BLaER1 treated with 17β-estradiol and CSF1 and Interleukin-3, amounts not matched to agents 10 nM and 100 nM (cell line): ENCODE measurements at regions not wholly inside any gene's neighbourhood (a gene's known extent, or its start where the extent isn't known, plus 50 kb on each side); places are given as distances from the start of the nearest gene placed in this dataset.
"Not testable (repeated sequence)": the region's sequence is repeated elsewhere in the genome, so short reads cannot be mapped to it uniquely, and the experiment has no call there.

ENCODE experiments used
- H3K27ac ChIP-seq, 11 experiments: shearing (Covaris generic); formaldehyde crosslinking; 2 replicates each; pipeline ENCODE4 v1.8.1; 2022
- H3K27me3 ChIP-seq, 11 experiments: shearing (Covaris generic); formaldehyde crosslinking; 2 replicates each; pipeline ENCODE4 v1.8.1; 2022
- H3K36me3 ChIP-seq, 11 experiments: shearing (Covaris generic); formaldehyde crosslinking; 2 replicates each; pipeline ENCODE4 v1.8.1; 2022
- H3K4me1 ChIP-seq, 10 experiments: shearing (Covaris generic); formaldehyde crosslinking; 2 replicates each; pipeline ENCODE4 v1.8.1; 2022
- H3K4me2 ChIP-seq, 11 experiments: shearing (Covaris generic); formaldehyde crosslinking; 2 replicates each; pipeline ENCODE4 v1.8.1; 2022
- H3K4me3 ChIP-seq, 10 experiments: shearing (Covaris generic); formaldehyde crosslinking; 2 replicates each; pipeline ENCODE4 v1.8.1; 2022
- H3K9ac ChIP-seq, 11 experiments: shearing (Covaris generic); formaldehyde crosslinking; 2 replicates each; pipeline ENCODE4 v1.8.1; 2022
- H3K9me3 ChIP-seq, 11 experiments: shearing (Covaris generic); formaldehyde crosslinking; replicated peaks in 1 of 11; 2 replicates each; pipeline ENCODE4 v1.8.1; 2022
- H4K20me1 ChIP-seq, 11 experiments: shearing (Covaris generic); formaldehyde crosslinking; 2 replicates each; pipeline ENCODE4 v1.8.1; 2022
- Cebpa-rat ChIP-seq, 11 experiments: shearing (Covaris generic); IDR thresholded peaks; 2 replicates each; pipeline ENCODE4 v1.8.1; 2022

DNA sequence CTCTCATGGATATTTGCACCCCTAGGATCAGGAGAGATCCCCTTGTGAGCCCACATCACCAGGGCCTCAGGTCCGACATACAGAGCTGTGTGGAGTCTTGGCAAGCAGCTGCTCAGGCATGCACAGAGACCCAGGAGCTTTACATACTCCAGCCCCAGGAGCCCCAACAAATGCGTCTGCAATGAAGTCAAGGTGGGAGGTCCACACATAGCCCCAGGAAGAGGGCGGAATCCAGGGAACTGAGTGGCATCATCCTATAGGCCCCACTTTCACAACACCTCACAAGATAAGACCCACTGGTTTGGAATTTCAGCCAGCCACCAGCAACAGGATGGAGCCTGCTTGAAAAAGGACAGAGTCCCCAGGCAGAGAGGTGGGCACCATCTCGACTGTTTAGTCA is 106.7 kb downstream of the LSMEM1 start:
- peaks cover 0 to 16% (median 7%) of the 10 kb centered on the region in 11 experiments; a peak in 9 of 22 replicates for H3K9me3 ChIP-seq
- H4K20me1 ChIP-seq, result no peaks in the 10 kb centered on the region
- H3K27ac ChIP-seq, result no peak overlapping the region
- H3K4me2 ChIP-seq, result no peak overlapping the region
- TF ChIP-seq Cebpa-rat (IDR thresholded peaks at IDR 0.05), result no peak
- no peak overlapping the region for H3K4me3 ChIP-seq
- H3K36me3 ChIP-seq, result no peaks in the 10 kb centered on the region
- H3K4me1 ChIP-seq, result no peaks in the 10 kb centered on the region
- no peaks in the 10 kb centered on the region for H3K27me3 ChIP-seq
- no peak overlapping the region for H3K9ac ChIP-seq

DNA sequence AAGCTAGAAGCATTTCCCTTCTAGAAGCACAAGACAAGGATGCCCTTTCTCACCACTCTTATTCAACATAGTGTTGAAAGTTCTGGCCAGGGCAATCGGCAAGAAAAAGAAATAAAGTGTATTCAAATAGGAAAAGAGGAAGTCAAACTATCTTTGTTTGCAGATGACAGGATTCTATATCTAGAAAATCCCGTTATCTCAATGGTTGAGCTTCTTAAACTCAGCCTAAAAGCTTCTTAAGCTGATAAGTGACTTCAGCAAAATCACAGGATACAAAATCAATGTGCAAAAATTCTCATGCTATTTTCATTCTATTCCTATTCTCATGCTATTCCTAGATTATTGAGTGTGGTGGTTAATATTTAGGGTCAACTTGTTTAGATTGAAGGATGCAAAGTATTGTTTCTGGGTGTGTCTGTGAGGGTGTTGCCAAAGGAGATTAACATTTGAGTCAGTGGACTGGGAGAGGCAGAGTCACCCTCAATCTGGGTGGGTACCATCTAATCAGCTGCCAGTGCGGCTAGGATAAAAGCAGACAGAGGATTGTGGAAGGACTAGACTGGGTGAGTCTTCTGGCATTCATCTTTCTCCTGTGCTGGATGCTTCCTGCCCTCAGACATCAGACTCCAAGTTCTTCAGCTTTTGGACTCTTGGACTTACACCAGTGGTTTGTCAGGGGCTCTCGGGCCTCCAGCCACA is 111.9 kb downstream of the LSMEM1 start:
- not testable (repeated sequence) for H3K9ac ChIP-seq, H3K27me3 ChIP-seq, H3K4me2 ChIP-seq

DNA sequence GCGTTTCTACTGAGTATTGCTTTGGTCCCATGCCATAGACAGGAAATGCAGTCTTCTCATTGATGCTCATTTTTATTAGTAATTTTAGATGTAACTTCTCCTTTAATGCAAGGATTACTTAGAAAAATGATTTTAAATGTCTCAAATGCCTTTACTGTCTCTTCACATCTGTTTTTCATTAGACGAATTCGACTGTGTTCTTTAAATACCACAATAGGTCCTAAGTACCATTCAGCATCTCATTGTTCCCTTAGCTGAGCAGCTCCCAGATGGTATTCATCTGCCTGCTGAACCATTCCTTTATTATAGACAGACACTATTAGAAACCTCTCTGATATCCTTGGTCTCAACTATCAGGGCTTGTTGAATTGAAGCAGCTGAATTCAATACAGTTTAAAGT is 113.6 kb downstream of the LSMEM1 start:
- H3K27ac ChIP-seq, result no peak overlapping the region
- H3K4me2 ChIP-seq, result no peak overlapping the region
- no peaks in the 10 kb centered on the region for H3K4me1 ChIP-seq
- 0 out of 22 replicates have a peak, but pooled peaks cover 0 to 3% (median 0%) of the 10 kb centered on the region in 11 experiments for H3K9me3 ChIP-seq
- no peak for TF ChIP-seq Cebpa-rat (IDR thresholded peaks at IDR 0.05)
- no peaks in the 10 kb centered on the region for H4K20me1 ChIP-seq
- H3K9ac ChIP-seq, result no peak overlapping the region
- no peaks in the 10 kb centered on the region for H3K27me3 ChIP-seq
- H3K36me3 ChIP-seq, result no peaks in the 10 kb centered on the region
- H3K4me3 ChIP-seq, result no peak overlapping the region

More for the DNA sequence above, 111.9 kb downstream of the LSMEM1 start:
- H3K4me1 ChIP-seq, H4K20me1 ChIP-seq, H3K27ac ChIP-seq, H3K36me3 ChIP-seq, H3K4me3 ChIP-seq: not testable (repeated sequence)
- peaks cover 0 to 15% (median 7%) of the 10 kb centered on the region in 11 experiments; a peak in 9 of 22 replicates for H3K9me3 ChIP-seq

DNA sequence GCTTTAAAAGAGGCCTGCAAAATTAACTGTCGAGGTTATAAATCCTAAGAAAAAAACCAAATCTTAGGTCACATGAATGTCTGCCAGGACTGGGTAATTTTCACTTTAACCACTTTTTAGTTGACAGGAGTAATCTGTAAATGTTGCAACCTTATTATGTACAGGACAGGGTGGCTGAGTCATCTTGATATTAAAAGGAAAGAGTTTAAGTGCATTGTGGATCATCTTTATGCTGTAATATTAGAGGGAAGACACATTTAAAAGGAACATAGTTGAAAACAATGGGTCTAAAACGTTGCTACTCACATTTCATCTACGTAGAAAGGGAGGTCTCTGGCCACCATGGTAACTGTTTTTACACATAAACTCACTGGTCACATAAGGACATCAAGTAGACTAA is 115.5 kb downstream of the LSMEM1 start:
- H3K9me3 ChIP-seq, result no peaks in the 10 kb centered on the region
- TF ChIP-seq Cebpa-rat (IDR thresholded peaks at IDR 0.05), result no peak

DNA sequence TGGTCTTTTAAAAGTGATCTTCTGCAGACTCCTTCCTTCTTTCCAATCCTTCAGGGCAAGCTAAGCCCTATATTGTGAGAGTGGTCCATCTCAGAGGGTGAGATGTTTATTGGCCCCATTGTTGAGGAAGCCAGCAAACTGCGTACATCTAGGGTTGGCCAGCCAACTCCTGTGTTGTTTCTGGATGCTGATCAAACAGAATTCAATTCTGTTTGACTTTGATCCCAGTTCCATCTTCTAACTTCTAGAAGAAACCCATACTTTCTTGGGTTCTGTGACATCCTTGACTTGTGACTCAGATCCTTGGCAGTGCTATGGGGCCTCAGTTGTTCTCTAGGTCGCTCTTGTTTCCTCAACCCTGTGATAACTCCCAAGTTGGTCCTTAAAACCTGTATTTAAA is 116.2 kb downstream of the LSMEM1 start:
- H3K27ac ChIP-seq, result no peak overlapping the region

More for the DNA sequence above, 115.5 kb downstream of the LSMEM1 start:
- Histone ChIP-seq H3K4me3 (no peak overlapping the region), H3K27me3 (no peaks in the 10 kb centered on the region), H4K20me1 (no peaks in the 10 kb centered on the region), H3K36me3 (no peaks in the 10 kb centered on the region), H3K4me2 (no peak overlapping the region), H3K4me1 (no peaks in the 10 kb centered on the region), H3K27ac (no peak overlapping the region), H3K9ac (no peak overlapping the region)

DNA sequence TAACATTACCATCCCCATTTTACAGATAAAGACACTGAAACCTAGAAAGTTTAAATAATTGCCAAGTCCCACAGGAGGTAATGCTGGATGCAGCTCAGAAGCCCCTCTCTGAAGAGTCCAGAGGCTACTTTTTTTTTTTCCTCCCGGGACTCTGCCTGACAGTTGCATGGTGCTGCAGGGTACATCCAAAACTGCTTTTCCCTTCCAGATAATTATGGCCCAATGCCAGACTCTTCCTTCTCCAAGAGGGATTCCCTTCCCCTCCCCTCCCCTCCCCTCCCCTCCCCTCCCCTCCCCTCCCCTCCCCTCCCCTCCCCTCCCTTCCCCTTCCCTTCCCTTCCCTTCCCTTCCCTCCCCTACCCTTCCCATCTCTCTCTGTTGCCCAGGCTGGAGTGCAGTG is 122.9 kb downstream of the LSMEM1 start:
- Histone ChIP-seq H3K36me3 (no peaks in the 10 kb centered on the region), H3K4me2 (no peak overlapping the region), H3K9me3 (no peaks in the 10 kb centered on the region), H3K9ac (no peak overlapping the region), H3K4me1 (no peaks in the 10 kb centered on the region), H3K27me3 (no peaks in the 10 kb centered on the region), H3K4me3 (no peak overlapping the region), H3K27ac (no peak overlapping the region), H4K20me1 (no peaks in the 10 kb centered on the region)
- no peak for TF ChIP-seq Cebpa-rat (IDR thresholded peaks at IDR 0.05)

More for the DNA sequence above, 116.2 kb downstream of the LSMEM1 start:
- Histone ChIP-seq H3K9me3 (no peaks in the 10 kb centered on the region), H3K27me3 (no peaks in the 10 kb centered on the region), H3K4me1 (no peaks in the 10 kb centered on the region), H3K4me3 (no peak overlapping the region), H4K20me1 (no peaks in the 10 kb centered on the region), H3K9ac (no peak overlapping the region), H3K36me3 (no peaks in the 10 kb centered on the region), H3K4me2 (no peak overlapping the region)
- no peak for TF ChIP-seq Cebpa-rat (IDR thresholded peaks at IDR 0.05)

DNA sequence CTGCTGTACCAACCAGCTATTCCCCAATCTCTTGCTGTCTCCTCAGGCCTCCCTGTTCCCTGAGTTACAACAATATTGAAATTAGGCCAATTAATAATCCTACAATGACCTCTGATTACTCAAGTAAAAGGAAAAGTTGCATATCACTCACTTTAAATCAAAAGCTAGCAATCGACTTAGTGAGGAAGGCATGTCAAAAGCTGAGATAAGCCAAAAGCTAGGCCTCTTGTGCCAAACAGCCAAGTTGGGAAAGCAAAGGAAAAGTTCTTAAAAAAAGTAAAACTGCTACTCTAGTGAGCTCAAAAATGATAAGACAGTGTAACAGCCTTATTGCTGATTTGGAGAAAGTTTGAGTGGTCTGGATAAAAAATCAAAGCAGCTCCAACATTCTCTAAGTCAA is 129.8 kb downstream of the LSMEM1 start:
- Histone ChIP-seq H3K4me1 (no peaks in the 10 kb centered on the region), H4K20me1 (no peaks in the 10 kb centered on the region), H3K36me3 (no peaks in the 10 kb centered on the region), H3K9me3 (no peaks in the 10 kb centered on the region), H3K27ac (no peak overlapping the region), H3K4me3 (no peak overlapping the region), H3K27me3 (no peaks in the 10 kb centered on the region), H3K9ac (no peak overlapping the region), H3K4me2 (no peak overlapping the region)
- no peak for TF ChIP-seq Cebpa-rat (IDR thresholded peaks at IDR 0.05)

DNA sequence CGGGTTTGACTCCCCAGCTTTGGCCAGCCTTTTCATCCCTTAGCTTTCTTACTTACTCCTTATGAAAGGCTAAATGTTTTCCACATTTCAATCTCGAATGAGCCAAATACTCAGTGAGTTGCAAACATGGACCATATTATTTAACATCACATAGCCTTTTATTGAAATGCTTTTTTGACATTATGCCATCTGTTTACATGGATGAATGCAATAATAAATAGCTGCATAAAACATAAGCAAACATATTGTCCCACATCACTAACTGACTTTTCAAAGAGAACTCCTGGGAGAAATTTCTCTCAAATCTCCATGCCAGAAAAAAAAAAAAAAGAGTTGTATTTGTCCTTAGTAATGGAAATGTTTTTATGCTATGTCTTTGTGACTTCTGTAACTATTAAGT is 134.9 kb downstream of the LSMEM1 start:
- H3K4me2 ChIP-seq, result no peak overlapping the region

DNA sequence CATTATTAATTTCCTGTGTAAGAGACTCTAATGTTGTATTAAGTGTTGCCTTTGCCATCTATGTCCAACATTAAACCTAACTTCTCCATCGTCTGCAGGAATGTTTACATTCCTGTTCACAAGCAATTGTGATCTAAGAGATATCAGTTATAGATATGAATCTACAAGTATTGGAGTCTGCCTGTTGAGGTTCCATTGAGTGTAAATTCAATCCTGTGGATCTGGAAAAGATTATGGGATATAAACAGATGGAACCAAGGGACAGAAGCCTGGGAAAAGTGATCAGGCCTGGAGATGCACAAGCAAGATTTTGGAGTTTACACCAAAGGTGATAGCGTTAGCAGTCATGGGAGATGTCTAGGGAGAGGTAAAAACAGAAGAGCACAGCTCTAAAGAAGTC is 135.5 kb downstream of the LSMEM1 start:
- Histone ChIP-seq H3K9ac (no peak overlapping the region), H4K20me1 (no peaks in the 10 kb centered on the region), H3K4me3 (no peak overlapping the region), H3K27ac (no peak overlapping the region), H3K36me3 (no peaks in the 10 kb centered on the region), H3K4me1 (no peaks in the 10 kb centered on the region), H3K27me3 (no peaks in the 10 kb centered on the region), H3K4me2 (no peak overlapping the region), H3K9me3 (no peaks in the 10 kb centered on the region; a peak in 1 of 22 replicates)
- no peak for TF ChIP-seq Cebpa-rat (IDR thresholded peaks at IDR 0.05)

More for the DNA sequence above, 134.9 kb downstream of the LSMEM1 start:
- no peak for TF ChIP-seq Cebpa-rat (IDR thresholded peaks at IDR 0.05)
- H3K9me3 ChIP-seq, result no peaks in the 10 kb centered on the region
- no peaks in the 10 kb centered on the region for H3K36me3 ChIP-seq
- no peaks in the 10 kb centered on the region for H3K4me1 ChIP-seq
- no peak overlapping the region for H3K27ac ChIP-seq
- no peaks in the 10 kb centered on the region for H3K27me3 ChIP-seq
- no peak overlapping the region for H3K4me3 ChIP-seq
- H4K20me1 ChIP-seq, result no peaks in the 10 kb centered on the region
- H3K9ac ChIP-seq, result no peak overlapping the region

DNA sequence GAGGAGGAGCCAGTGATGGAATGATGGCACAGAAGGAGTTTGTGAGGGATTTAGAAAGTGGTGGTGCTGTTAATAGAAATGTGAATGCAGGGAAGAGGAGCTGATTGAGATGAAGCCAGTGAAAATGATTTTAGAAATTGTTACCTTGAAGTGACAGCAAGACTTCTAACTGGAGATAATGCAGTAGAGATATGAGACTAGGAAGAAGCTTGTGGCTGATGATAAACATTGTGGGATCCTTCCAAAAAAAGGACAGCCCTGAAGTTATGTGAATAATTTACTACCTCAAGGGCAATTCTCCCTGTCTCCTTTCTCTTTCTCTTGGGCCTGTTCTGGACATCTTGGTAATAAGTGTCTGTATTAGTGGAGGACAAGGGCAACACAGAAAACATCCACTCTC is 138.6 kb downstream of the LSMEM1 start:
- Histone ChIP-seq H3K36me3 (no peaks in the 10 kb centered on the region), H4K20me1 (no peaks in the 10 kb centered on the region), H3K9ac (no peak overlapping the region), H3K9me3 (peaks cover 0 to 11% (median 7%) of the 10 kb centered on the region in 11 experiments; a peak in 11 of 22 replicates), H3K4me3 (no peak overlapping the region), H3K4me1 (no peaks in the 10 kb centered on the region), H3K27me3 (no peaks in the 10 kb centered on the region), H3K27ac (no peak overlapping the region), H3K4me2 (no peak overlapping the region)
- no peak for TF ChIP-seq Cebpa-rat (IDR thresholded peaks at IDR 0.05)
